H9 (cell line): ENCODE measurements at regions not wholly inside any gene's neighbourhood (a gene's known extent, or its start where the extent isn't known, plus 50 kb on each side); places are given as distances from the start of the nearest gene placed in this dataset.

ENCODE experiments used
- DNase-seq: peaks from one replicate; pipeline ENCODE4 v3.0.0-alpha.2; 2017
- H2AFZ ChIP-seq: one replicate; pipeline ENCODE4 v1.6.1; 2013; ENCODE audit warnings: mild to moderate bottlenecking, low read length, control low read depth, moderate library complexity
- H2AK5ac ChIP-seq: 2 replicates; pipeline ENCODE4 v1.6.1; 2013; ENCODE audit warnings: low read length, control low read depth, mixed read lengths; ENCODE audit not compliant: insufficient read length
- H2BK120ac ChIP-seq: one replicate; pipeline ENCODE4 v1.6.1; 2013; ENCODE audit warnings: low read depth, mild to moderate bottlenecking, low read length, control low read depth, inconsistent platforms; ENCODE audit not compliant: poor library complexity, severe bottlenecking
- H2BK12ac ChIP-seq: 2 replicates; pipeline ENCODE4 v1.6.1; 2013; ENCODE audit warnings: low read length, control low read depth, mixed read lengths, low read depth; ENCODE audit not compliant: insufficient read length
- H2BK15ac ChIP-seq: 2 replicates; pipeline ENCODE4 v1.6.1; 2013; ENCODE audit warnings: low read depth, low read length, control low read depth
- H2BK20ac ChIP-seq: one replicate; pipeline ENCODE4 v1.6.1; 2013; ENCODE audit warnings: low read depth, mild to moderate bottlenecking, low read length, control low read depth, inconsistent platforms; ENCODE audit not compliant: poor library complexity, severe bottlenecking
- H2BK5ac ChIP-seq: 2 replicates; pipeline ENCODE4 v1.6.1; 2013; ENCODE audit warnings: low read length, control low read depth, mixed read lengths; ENCODE audit not compliant: insufficient read length
- H3K14ac ChIP-seq: 2 replicates; pipeline ENCODE4 v1.6.1; 2013; ENCODE audit warnings: low read length, control low read depth; ENCODE audit not compliant: insufficient read depth
- H3K18ac ChIP-seq: 2 replicates; pipeline ENCODE4 v1.6.1; 2013; ENCODE audit warnings: low read depth, mild to moderate bottlenecking, mixed read lengths, low read length, control low read depth; ENCODE audit not compliant: insufficient read length
- H3K23ac ChIP-seq: 2 replicates; pipeline ENCODE4 v1.6.1; 2013; ENCODE audit warnings: low read length, control low read depth, mixed read lengths, low read depth; ENCODE audit not compliant: insufficient read length
- H3K23me2 ChIP-seq: 2 replicates; pipeline ENCODE4 v1.6.1; 2013; ENCODE audit warnings: low read depth, mild to moderate bottlenecking, mixed read lengths, low read length, control low read depth; ENCODE audit not compliant: insufficient read length, poor library complexity, severe bottlenecking
- H3K27ac ChIP-seq: 2 replicates; pipeline ENCODE4 v1.5.1; 2013; ENCODE audit warnings: low read length, control low read depth, mixed read lengths, low read depth; ENCODE audit not compliant: insufficient read length
- H3K27me3 ChIP-seq: 2 replicates; pipeline ENCODE4 v1.6.1; 2013; ENCODE audit warnings: low read length, control low read depth, inconsistent platforms; ENCODE audit not compliant: insufficient read depth
- H3K4ac ChIP-seq: 2 replicates; pipeline ENCODE4 v1.6.1; 2013; ENCODE audit warnings: low read depth, mild to moderate bottlenecking, control low read depth, inconsistent platforms, low read length, moderate library complexity
- H3K4me1 ChIP-seq: 2 replicates; pipeline ENCODE4 v1.6.1; 2013; ENCODE audit warnings: low read length, control low read depth, inconsistent platforms; ENCODE audit not compliant: insufficient read depth
- H3K4me2 ChIP-seq: 2 replicates; pipeline ENCODE4 v1.6.1; 2013; ENCODE audit warnings: low read length, control low read depth, mixed read lengths; ENCODE audit not compliant: insufficient read length, insufficient read depth
- H3K56ac ChIP-seq: 2 replicates; pipeline ENCODE4 v1.6.1; 2013; ENCODE audit warnings: low read depth, mild to moderate bottlenecking, mixed read lengths, low read length, control low read depth; ENCODE audit not compliant: insufficient read length
- H3K79me1 ChIP-seq: 2 replicates; pipeline ENCODE4 v1.6.1; 2013; ENCODE audit warnings: low read depth, mild to moderate bottlenecking, moderate library complexity, low read length, control low read depth, inconsistent platforms; ENCODE audit not compliant: insufficient read depth, poor library complexity, severe bottlenecking
- H3K79me2 ChIP-seq: 2 replicates; pipeline ENCODE4 v1.6.1; 2013; ENCODE audit warnings: low read length, control low read depth, inconsistent platforms; ENCODE audit not compliant: insufficient read depth
- H3K9ac ChIP-seq: 2 replicates; pipeline ENCODE4 v1.6.1; 2013; ENCODE audit warnings: low read length, control low read depth, mixed read lengths; ENCODE audit not compliant: insufficient read length; ENCODE audit errors: extremely low read depth
- H3K9me3 ChIP-seq: one replicate; pipeline ENCODE4 v1.6.1; 2013; ENCODE audit warnings: low read depth, low read length, inconsistent platforms; ENCODE audit not compliant: control insufficient read depth
- H3T11ph ChIP-seq: one replicate; pipeline ENCODE4 v1.6.1; 2013; ENCODE audit warnings: mild to moderate bottlenecking, low read length, control low read depth, inconsistent platforms
- H4K20me1 ChIP-seq: one replicate; pipeline ENCODE4 v1.6.1; 2013; ENCODE audit not compliant: control insufficient read depth, insufficient read length, insufficient read depth
- H4K5ac ChIP-seq: 2 replicates; pipeline ENCODE4 v1.6.1; 2013; ENCODE audit warnings: low read depth, mild to moderate bottlenecking, mixed read lengths, low read length, control low read depth; ENCODE audit not compliant: insufficient read length
- H4K8ac ChIP-seq: replicated peaks from 2 replicates; pipeline ENCODE4 v1.6.1; 2013; ENCODE audit warnings: low read length, control low read depth, mixed read lengths, low read depth; ENCODE audit not compliant: insufficient read length
- H4K91ac ChIP-seq: 2 replicates; pipeline ENCODE4 v1.6.1; 2013; ENCODE audit warnings: low read depth, mild to moderate bottlenecking, moderate library complexity, mixed read lengths, low read length, control low read depth; ENCODE audit not compliant: insufficient read length
- H3K27ac Mint-ChIP-seq, 3 experiments: 2 replicates in 2 of 3; 3 replicates in 1 of 3; pipeline ENCODE4 v1.8.0; 2020 to 2021; ENCODE audit warnings: mixed read lengths in 3 of 3, mild to moderate bottlenecking in 1 of 3, moderate library complexity in 1 of 3
- H3K27me3 Mint-ChIP-seq: 2 replicates; pipeline ENCODE4 v1.8.0; 2021; ENCODE audit warnings: low read depth, mild to moderate bottlenecking, moderate library complexity, mixed read lengths
- H3K36me3 Mint-ChIP-seq, 3 experiments: 2 replicates in 2 of 3; 3 replicates in 1 of 3; pipeline ENCODE4 v1.8.0; 2020 to 2021; ENCODE audit warnings: low read depth in 3 of 3, mixed read lengths in 3 of 3; ENCODE audit not compliant: insufficient read depth in 1 of 3
- H3K4me1 Mint-ChIP-seq, 2 experiments: 2 replicates each; pipeline ENCODE4 v1.8.0; 2020; ENCODE audit warnings: mixed read lengths in 2 of 2
- H3K4me3 Mint-ChIP-seq, 2 experiments: 2 replicates in 1 of 2; 3 replicates in 1 of 2; pipeline ENCODE4 v1.8.0; 2020 to 2021; ENCODE audit warnings: mild to moderate bottlenecking in 2 of 2, mixed read lengths in 2 of 2, moderate library complexity in 1 of 2
- H3K9me3 Mint-ChIP-seq, 2 experiments: 2 replicates in 1 of 2; 3 replicates in 1 of 2; pipeline ENCODE4 v1.8.0; 2020; ENCODE audit warnings: mild to moderate bottlenecking in 2 of 2, mixed read lengths in 2 of 2, moderate library complexity in 1 of 2
- WGBS: extraction: QIAGEN DNeasy Blood & Tissue Kit; methylation state at CpG from one replicate; pipeline ENCODE4 v1.1.7; 2013; ENCODE audit warnings: missing lambda C conversion rate, low lambda C conversion rate, mixed read lengths; ENCODE audit not compliant: insufficient read length; ENCODE audit errors: extremely low coverage; 5-methylcytosine and 5-hydroxymethylcytosine counted together
- TF ChIP-seq, protein P1 (sequence below): fragments of 200-600 bp; sonication (generic); conservative IDR thresholded peaks from 3 replicates; pipeline ENCODE4 v1.8.0; 2021; ENCODE audit warnings: antibody characterized with exemption, mild to moderate bottlenecking

DNA sequence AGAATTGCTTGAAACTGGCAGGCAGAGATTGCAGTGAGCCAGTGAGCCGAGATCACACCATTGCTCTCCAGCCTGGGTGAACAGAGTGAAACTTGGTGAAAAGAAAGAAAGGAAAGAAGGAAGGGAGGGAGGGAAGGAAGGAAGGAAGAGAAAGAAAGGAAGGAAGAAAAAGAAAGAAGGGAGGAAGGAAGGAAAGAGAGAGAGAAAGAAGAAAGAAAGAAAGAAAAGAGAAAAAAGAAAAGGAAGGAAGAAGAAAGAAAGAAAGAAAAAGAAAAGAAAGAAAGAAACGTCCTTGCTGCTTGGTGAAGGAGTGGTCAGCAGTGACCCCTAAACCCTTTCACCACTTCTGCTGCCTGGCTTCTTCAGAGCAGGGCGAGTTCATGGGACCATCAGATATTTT, 147.1 kb upstream of the MYO3A start:
- Histone ChIP-seq H4K91ac (no peak overlapping the region), H3K79me2 (no peaks in the 10 kb centered on the region), H3K4ac (no peak overlapping the region), H3K4me1 (peaks cover 2% of the 10 kb centered on the region), H3K4me2 (no peak overlapping the region), H4K20me1 (no peaks in the 10 kb centered on the region), H3K27me3 (no peaks in the 10 kb centered on the region), H3K18ac (no peak overlapping the region), H2BK5ac (no peak overlapping the region), H2AK5ac (no peak overlapping the region), H3T11ph (no peak overlapping the region), H4K8ac (no peak overlapping the region), H3K27ac (no peak overlapping the region), H2BK12ac (no peak overlapping the region), H3K56ac (no peak overlapping the region), H3K9me3 (no peaks in the 10 kb centered on the region), H2AFZ (no peak overlapping the region), H3K79me1 (no peaks in the 10 kb centered on the region), H3K23ac (no peak overlapping the region), H2BK20ac (no peak overlapping the region), H4K5ac (no peak overlapping the region), H3K14ac (no peak overlapping the region), H2BK15ac (no peak overlapping the region), H3K9ac (no peak overlapping the region), H2BK120ac (no peak overlapping the region), H3K23me2 (no peaks in the 10 kb centered on the region)
- H3K4me1 Mint-ChIP-seq = peaks cover 29 to 34% of the 10 kb centered on the region in 2 experiments
- WGBS = no CpG with 5 or more reads among the region's 3 CpGs
- H3K27ac Mint-ChIP-seq = peak overlapping the region in 1 of 3 experiments; percentile 24; a peak in 1 of 7 replicates
- H3K4me3 Mint-ChIP-seq = no peak overlapping the region
- TF ChIP-seq, protein P1, sequence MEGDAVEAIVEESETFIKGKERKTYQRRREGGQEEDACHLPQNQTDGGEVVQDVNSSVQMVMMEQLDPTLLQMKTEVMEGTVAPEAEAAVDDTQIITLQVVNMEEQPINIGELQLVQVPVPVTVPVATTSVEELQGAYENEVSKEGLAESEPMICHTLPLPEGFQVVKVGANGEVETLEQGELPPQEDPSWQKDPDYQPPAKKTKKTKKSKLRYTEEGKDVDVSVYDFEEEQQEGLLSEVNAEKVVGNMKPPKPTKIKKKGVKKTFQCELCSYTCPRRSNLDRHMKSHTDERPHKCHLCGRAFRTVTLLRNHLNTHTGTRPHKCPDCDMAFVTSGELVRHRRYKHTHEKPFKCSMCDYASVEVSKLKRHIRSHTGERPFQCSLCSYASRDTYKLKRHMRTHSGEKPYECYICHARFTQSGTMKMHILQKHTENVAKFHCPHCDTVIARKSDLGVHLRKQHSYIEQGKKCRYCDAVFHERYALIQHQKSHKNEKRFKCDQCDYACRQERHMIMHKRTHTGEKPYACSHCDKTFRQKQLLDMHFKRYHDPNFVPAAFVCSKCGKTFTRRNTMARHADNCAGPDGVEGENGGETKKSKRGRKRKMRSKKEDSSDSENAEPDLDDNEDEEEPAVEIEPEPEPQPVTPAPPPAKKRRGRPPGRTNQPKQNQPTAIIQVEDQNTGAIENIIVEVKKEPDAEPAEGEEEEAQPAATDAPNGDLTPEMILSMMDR = no peak
- no peak for DNase-seq
- H3K27me3 Mint-ChIP-seq = no peaks in the 10 kb centered on the region
- no peaks in the 10 kb centered on the region; a peak in 1 of 5 replicates for H3K9me3 Mint-ChIP-seq
- no peaks in the 10 kb centered on the region for H3K36me3 Mint-ChIP-seq
